GM23338 (cell line): ENCODE measurements at regions not wholly inside any gene's neighbourhood (a gene's known extent, or its start where the extent isn't known, plus 50 kb on each side); places are given as distances from the start of the nearest gene placed in this dataset.
"Not testable (repeated sequence)": the region's sequence is repeated elsewhere in the genome, so short reads cannot be mapped to it uniquely, and the experiment has no call there.

ENCODE experiments used
- ATAC-seq: fragments of 200-7000 bp; cut with Tn5 transposase; 3 replicates; pipeline ENCODE4 v1.9.1; 2020
- DNase-seq: peaks from one replicate; pipeline ENCODE4 v3.0.0-alpha.2; 2015; ENCODE audit warnings: low spot score
- H2AFZ ChIP-seq: fragments of 200-600 bp; sonication (generic); 2 replicates; pipeline ENCODE4 v1.8.0; 2016; ENCODE audit warnings: antibody characterized with exemption, mild to moderate bottlenecking, moderate library complexity
- H3F3A ChIP-seq: fragments of 200-600 bp; sonication (generic); replicated peaks from 2 replicates; pipeline ENCODE4 v1.8.0; 2017; ENCODE audit warnings: antibody characterized with exemption, mixed run types, low read depth
- H3K27ac ChIP-seq: fragments of 200-600 bp; sonication (generic); 2 replicates; pipeline ENCODE4 v1.6.1; 2016; ENCODE audit warnings: low read depth
- H3K27me3 ChIP-seq: fragments of 200-600 bp; sonication (generic); 2 replicates; pipeline ENCODE4 v1.8.0; 2016; ENCODE audit warnings: mild to moderate bottlenecking, mixed run types, moderate library complexity; ENCODE audit not compliant: insufficient read depth
- H3K36me3 ChIP-seq: fragments of 200-600 bp; sonication (generic); 2 replicates; pipeline ENCODE4 v1.8.0; 2016; ENCODE audit warnings: mild to moderate bottlenecking; ENCODE audit not compliant: insufficient read depth
- H3K4me1 ChIP-seq: fragments of 200-600 bp; sonication (generic); 2 replicates; pipeline ENCODE4 v1.8.0; 2016; ENCODE audit warnings: mild to moderate bottlenecking, moderate library complexity; ENCODE audit not compliant: insufficient read depth
- H3K4me2 ChIP-seq: fragments of 200-600 bp; sonication (generic); 2 replicates; pipeline ENCODE4 v1.7.1; 2017; ENCODE audit warnings: mixed run types
- H3K4me3 ChIP-seq: fragments of 200-600 bp; sonication (generic); 2 replicates; pipeline ENCODE4 v1.6.1; 2016; ENCODE audit warnings: mixed run types
- H3K79me2 ChIP-seq: fragments of 200-600 bp; sonication (generic); replicated peaks from 2 replicates; pipeline ENCODE4 v1.8.0; 2017; ENCODE audit warnings: mild to moderate bottlenecking; ENCODE audit not compliant: insufficient read depth
- H3K9me2 ChIP-seq: fragments of 200-600 bp; sonication (generic); 2 replicates; pipeline ENCODE4 v1.8.0; 2017; ENCODE audit not compliant: insufficient read depth
- H4K20me1 ChIP-seq: fragments of 200-600 bp; sonication (generic); replicated peaks from 2 replicates; pipeline ENCODE4 v1.8.0; 2017; ENCODE audit warnings: mild to moderate bottlenecking; ENCODE audit not compliant: insufficient read depth
- H3K27ac Mint-ChIP-seq: 2 replicates; pipeline ENCODE4 v1.8.0; 2020; ENCODE audit warnings: inconsistent platforms, mild to moderate bottlenecking, moderate library complexity, mixed read lengths
- H3K27me3 Mint-ChIP-seq: 3 replicates; pipeline ENCODE4 v1.8.0; 2022; ENCODE audit warnings: low read depth, mild to moderate bottlenecking, moderate library complexity, mixed read lengths, inconsistent platforms; ENCODE audit not compliant: insufficient read depth, poor library complexity
- H3K36me3 Mint-ChIP-seq: 3 replicates; pipeline ENCODE4 v1.8.0; 2021; ENCODE audit warnings: low read depth, mild to moderate bottlenecking, inconsistent platforms, moderate library complexity, mixed read lengths
- H3K4me1 Mint-ChIP-seq: 3 replicates; pipeline ENCODE4 v1.8.0; 2020; ENCODE audit warnings: mild to moderate bottlenecking, inconsistent platforms, mixed read lengths
- H3K4me3 Mint-ChIP-seq: 3 replicates; pipeline ENCODE4 v1.8.0; 2021; ENCODE audit warnings: moderate library complexity, mild to moderate bottlenecking, inconsistent platforms, mixed read lengths
- H3K9me3 Mint-ChIP-seq: 3 replicates; pipeline ENCODE4 v1.8.0; 2020; ENCODE audit warnings: moderate library complexity, mild to moderate bottlenecking, inconsistent platforms, mixed read lengths
- NANOG ChIP-seq: IDR thresholded peaks from 2 replicates; pipeline ENCODE4 v1.6.1; 2016; ENCODE audit warnings: antibody characterized with exemption, borderline replicate concordance
- ZNF331 ChIP-seq: fragments of 250-450 bp; sonication (Bioruptor Pico); IDR thresholded peaks from 2 replicates; pipeline ENCODE4 v1.5.0; 2020; ENCODE audit warnings: low read depth, mild to moderate bottlenecking, moderate library complexity
- TF ChIP-seq, protein P1 (sequence below), 2 experiments: fragments of 200-600 bp in 1 of 2; sonication (generic) in 1 of 2; conservative IDR thresholded peaks; 2 replicates each; pipeline versions ENCODE4 v1.5.1 to v1.6.1; 2016 to 2017; ENCODE audit warnings: antibody characterized with exemption in 2 of 2, low read depth in 2 of 2, mild to moderate bottlenecking in 2 of 2, moderate library complexity in 1 of 2
- TF ChIP-seq, protein P2 (sequence below): fragments of 250-450 bp; sonication (Bioruptor Pico); IDR thresholded peaks from 2 replicates; pipeline ENCODE4 v1.5.0; 2020; ENCODE audit warnings: mild to moderate bottlenecking, moderate library complexity
- TF ChIP-seq, protein P3 (sequence below): IDR thresholded peaks from 2 replicates; pipeline ENCODE4 v1.6.1; 2016; ENCODE audit warnings: antibody characterized with exemption

DNA sequence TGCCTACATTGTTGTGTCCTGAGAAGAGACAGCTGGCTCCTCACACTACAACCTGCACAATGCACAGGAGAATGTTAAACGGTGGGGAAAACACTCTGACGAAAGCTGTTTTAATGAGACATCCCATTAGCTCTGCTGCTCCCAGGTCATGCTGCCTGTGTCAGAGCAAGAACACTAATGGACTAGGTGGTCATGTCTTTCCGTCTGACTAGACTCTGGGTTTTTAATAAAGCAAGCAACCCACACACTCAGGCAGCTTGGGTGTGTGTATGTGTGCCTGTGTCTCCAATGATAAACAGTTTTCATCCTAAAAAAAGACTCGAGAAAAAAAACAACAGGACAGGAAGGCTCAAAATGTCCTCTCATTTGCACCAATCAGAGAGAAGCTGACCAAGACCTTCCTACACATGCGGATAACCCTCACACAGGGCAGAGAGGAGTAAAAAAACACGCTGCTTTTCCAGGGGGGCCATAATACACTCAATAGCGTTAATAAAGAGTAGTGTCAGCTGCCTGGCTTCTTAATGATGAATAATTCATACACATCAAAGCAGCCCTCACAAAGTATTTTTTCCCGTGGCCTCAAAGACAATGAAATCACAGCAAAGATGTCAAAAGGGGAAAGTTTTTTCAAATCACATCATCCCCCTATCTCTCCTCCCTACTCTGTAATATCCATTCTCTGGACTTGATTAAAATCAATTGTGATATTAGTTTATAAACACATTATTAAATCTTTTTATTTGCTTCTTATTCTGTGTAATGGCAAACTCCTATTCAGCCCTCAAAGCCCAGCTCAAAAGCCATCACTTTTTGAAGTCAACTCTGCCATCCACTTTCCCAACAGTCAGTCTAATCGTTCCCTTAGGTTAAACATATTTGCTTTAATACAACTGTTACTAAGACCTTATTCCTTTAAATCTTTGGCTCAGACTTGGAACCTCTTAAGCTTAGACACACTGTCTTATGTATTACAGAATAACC lies 244.2 kb upstream of the CDH11 start:
- no peak overlapping the region for H2AFZ ChIP-seq
- H4K20me1 ChIP-seq: no peaks in the 10 kb centered on the region
- no peak overlapping the region for H3K27ac ChIP-seq
- TF ChIP-seq, protein P1, sequence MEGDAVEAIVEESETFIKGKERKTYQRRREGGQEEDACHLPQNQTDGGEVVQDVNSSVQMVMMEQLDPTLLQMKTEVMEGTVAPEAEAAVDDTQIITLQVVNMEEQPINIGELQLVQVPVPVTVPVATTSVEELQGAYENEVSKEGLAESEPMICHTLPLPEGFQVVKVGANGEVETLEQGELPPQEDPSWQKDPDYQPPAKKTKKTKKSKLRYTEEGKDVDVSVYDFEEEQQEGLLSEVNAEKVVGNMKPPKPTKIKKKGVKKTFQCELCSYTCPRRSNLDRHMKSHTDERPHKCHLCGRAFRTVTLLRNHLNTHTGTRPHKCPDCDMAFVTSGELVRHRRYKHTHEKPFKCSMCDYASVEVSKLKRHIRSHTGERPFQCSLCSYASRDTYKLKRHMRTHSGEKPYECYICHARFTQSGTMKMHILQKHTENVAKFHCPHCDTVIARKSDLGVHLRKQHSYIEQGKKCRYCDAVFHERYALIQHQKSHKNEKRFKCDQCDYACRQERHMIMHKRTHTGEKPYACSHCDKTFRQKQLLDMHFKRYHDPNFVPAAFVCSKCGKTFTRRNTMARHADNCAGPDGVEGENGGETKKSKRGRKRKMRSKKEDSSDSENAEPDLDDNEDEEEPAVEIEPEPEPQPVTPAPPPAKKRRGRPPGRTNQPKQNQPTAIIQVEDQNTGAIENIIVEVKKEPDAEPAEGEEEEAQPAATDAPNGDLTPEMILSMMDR (conservative IDR thresholded peaks at IDR 0.05; ENCODE audit: low read depth in 2 of 2): no peak
- TF ChIP-seq NANOG (no peak), ZNF331 (CRISPR knock-in tag) (no peak)
- TF ChIP-seq, protein P2, sequence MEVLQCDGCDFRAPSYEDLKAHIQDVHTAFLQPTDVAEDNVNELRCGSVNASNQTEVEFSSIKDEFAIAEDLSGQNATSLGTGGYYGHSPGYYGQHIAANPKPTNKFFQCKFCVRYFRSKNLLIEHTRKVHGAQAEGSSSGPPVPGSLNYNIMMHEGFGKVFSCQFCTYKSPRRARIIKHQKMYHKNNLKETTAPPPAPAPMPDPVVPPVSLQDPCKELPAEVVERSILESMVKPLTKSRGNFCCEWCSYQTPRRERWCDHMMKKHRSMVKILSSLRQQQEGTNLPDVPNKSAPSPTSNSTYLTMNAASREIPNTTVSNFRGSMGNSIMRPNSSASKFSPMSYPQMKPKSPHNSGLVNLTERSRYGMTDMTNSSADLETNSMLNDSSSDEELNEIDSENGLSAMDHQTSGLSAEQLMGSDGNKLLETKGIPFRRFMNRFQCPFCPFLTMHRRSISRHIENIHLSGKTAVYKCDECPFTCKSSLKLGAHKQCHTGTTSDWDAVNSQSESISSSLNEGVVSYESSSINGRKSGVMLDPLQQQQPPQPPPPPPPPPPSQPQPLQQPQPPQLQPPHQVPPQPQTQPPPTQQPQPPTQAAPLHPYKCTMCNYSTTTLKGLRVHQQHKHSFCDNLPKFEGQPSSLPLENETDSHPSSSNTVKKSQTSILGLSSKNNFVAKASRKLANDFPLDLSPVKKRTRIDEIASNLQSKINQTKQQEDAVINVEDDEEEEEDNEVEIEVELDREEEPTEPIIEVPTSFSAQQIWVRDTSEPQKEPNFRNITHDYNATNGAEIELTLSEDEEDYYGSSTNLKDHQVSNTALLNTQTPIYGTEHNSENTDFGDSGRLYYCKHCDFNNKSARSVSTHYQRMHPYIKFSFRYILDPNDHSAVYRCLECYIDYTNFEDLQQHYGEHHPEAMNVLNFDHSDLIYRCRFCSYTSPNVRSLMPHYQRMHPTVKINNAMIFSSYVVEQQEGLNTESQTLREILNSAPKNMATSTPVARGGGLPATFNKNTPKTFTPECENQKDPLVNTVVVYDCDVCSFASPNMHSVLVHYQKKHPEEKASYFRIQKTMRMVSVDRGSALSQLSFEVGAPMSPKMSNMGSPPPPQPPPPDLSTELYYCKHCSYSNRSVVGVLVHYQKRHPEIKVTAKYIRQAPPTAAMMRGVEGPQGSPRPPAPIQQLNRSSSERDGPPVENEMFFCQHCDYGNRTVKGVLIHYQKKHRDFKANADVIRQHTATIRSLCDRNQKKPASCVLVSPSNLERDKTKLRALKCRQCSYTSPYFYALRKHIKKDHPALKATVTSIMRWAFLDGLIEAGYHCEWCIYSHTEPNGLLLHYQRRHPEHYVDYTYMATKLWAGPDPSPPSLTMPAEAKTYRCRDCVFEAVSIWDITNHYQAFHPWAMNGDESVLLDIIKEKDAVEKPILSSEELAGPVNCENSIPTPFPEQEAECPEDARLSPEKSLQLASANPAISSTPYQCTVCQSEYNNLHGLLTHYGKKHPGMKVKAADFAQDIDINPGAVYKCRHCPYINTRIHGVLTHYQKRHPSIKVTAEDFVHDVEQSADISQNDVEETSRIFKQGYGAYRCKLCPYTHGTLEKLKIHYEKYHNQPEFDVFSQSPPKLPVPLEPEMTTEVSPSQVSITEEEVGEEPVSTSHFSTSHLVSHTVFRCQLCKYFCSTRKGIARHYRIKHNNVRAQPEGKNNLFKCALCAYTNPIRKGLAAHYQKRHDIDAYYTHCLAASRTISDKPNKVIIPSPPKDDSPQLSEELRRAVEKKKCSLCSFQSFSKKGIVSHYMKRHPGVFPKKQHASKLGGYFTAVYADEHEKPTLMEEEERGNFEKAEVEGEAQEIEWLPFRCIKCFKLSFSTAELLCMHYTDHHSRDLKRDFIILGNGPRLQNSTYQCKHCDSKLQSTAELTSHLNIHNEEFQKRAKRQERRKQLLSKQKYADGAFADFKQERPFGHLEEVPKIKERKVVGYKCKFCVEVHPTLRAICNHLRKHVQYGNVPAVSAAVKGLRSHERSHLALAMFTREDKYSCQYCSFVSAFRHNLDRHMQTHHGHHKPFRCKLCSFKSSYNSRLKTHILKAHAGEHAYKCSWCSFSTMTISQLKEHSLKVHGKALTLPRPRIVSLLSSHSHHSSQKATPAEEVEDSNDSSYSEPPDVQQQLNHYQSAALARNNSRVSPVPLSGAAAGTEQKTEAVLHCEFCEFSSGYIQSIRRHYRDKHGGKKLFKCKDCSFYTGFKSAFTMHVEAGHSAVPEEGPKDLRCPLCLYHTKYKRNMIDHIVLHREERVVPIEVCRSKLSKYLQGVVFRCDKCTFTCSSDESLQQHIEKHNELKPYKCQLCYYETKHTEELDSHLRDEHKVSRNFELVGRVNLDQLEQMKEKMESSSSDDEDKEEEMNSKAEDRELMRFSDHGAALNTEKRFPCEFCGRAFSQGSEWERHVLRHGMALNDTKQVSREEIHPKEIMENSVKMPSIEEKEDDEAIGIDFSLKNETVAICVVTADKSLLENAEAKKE (CRISPR knock-in tag): no peak
- TF ChIP-seq, protein P3, sequence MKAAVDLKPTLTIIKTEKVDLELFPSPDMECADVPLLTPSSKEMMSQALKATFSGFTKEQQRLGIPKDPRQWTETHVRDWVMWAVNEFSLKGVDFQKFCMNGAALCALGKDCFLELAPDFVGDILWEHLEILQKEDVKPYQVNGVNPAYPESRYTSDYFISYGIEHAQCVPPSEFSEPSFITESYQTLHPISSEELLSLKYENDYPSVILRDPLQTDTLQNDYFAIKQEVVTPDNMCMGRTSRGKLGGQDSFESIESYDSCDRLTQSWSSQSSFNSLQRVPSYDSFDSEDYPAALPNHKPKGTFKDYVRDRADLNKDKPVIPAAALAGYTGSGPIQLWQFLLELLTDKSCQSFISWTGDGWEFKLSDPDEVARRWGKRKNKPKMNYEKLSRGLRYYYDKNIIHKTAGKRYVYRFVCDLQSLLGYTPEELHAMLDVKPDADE: no peak
- H3K4me2 ChIP-seq: no peak overlapping the region
- H3K4me3 ChIP-seq: no peak overlapping the region
- no peaks in the 10 kb centered on the region for H3K79me2 ChIP-seq
- H3F3A ChIP-seq: no peaks in the 10 kb centered on the region
- DNase-seq (no peak), ATAC-seq (no peak)
- no peaks in the 10 kb centered on the region for H3K4me1 ChIP-seq
- Mint-ChIP-seq H3K9me3 (peaks cover 6% of the 10 kb centered on the region; the same call in 2 of the 3 replicates), H3K4me1 (no peaks in the 10 kb centered on the region), H3K27me3 (no peaks in the 10 kb centered on the region), H3K4me3 (no peak overlapping the region), H3K27ac (no peak overlapping the region), H3K36me3 (peaks cover 5% of the 10 kb centered on the region)
- no peaks in the 10 kb centered on the region for H3K27me3 ChIP-seq
- H3K36me3 ChIP-seq: no peaks in the 10 kb centered on the region
- H3K9me2 ChIP-seq: no peaks in the 10 kb centered on the region

DNA sequence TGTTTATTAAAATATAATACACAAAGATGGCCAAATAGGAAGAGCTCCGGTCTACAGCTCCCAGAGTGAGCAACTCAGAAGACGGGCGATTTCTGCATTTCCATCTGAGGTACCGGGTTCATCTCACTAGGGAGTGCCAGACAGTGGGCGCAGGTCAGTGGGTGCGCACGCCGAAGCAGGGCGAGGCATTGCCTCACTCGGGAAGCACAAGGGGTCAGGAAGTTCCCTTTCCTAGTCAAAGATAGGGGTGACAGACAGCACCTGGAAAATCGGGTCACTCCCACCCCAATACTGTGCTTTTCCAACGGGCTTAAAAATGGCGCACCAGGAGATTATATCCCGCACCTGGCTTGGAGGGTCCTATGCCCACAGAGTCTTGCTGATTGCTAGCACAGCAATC lies 234.9 kb upstream of the CDH11 start:
- H3K27me3 ChIP-seq, H3K4me1 Mint-ChIP-seq, H3K27ac Mint-ChIP-seq, H3K27me3 Mint-ChIP-seq, H3K27ac ChIP-seq, H2AFZ ChIP-seq, H3K4me3 ChIP-seq, H3F3A ChIP-seq, H3K4me2 ChIP-seq, DNase-seq, H3K9me2 ChIP-seq, ATAC-seq, H3K4me1 ChIP-seq, H4K20me1 ChIP-seq, H3K79me2 ChIP-seq, H3K4me3 Mint-ChIP-seq: not testable (repeated sequence)
- Mint-ChIP-seq H3K9me3 (peaks cover 38% of the 10 kb centered on the region), H3K36me3 (peaks cover 29% of the 10 kb centered on the region)
- H3K36me3 ChIP-seq: peaks cover 13% of the 10 kb centered on the region
